ENCODE measurements at regions not wholly inside any gene's neighbourhood (a gene's known extent, or its start where the extent isn't known, plus 50 kb on each side); places are given as distances from the start of the nearest gene placed in this dataset.
A peak's percentile ranks its signal among the peaks of the same experiment; 100 is the strongest.

GRCh38 chr14:94960285-94961001 is 190.5 kb upstream of the GSC start:
- DNase-seq = no peak

- no peak for DNase-seq
Measured at GRCh38 chr14:94953541-94954260, 183.8 kb upstream of the GSC start.

GRCh38 chr14:94952097-94952496 is 182.2 kb upstream of the GSC start:
- no peak for DNase-seq

GRCh38 chr14:94946244-94946643 is 176.3 kb upstream of the GSC start:
- DNase-seq = no peak

GRCh38 chr14:94945615-94946014 is 175.7 kb upstream of the GSC start:
- no peak for DNase-seq

GRCh38 chr14:94944636-94945258 is 174.8 kb upstream of the GSC start:
- no peak for DNase-seq

GRCh38 chr14:94942601-94943000 is 172.7 kb upstream of the GSC start:
- no peak for DNase-seq

GRCh38 chr14:94941311-94941710 is 171.4 kb upstream of the GSC start:
- DNase-seq = no peak

GRCh38 chr14:94940263-94940993 is 170.5 kb upstream of the GSC start:
- no peak for DNase-seq

- no peak for DNase-seq
Measured at GRCh38 chr14:94938016-94938415, 168.1 kb upstream of the GSC start.

- DNase-seq = peak in 42 of 56 donors; percentile 9 to 68 (median 42)
Measured at GRCh38 chr14:94936901-94937685, 167.2 kb upstream of the GSC start.

- peak in 54 of 56 donors; percentile 6 to 89 (median 56) for DNase-seq
Measured at GRCh38 chr14:94936401-94936892, 166.5 kb upstream of the GSC start.

- DNase-seq = no peak
Measured at GRCh38 chr14:94935706-94936300, 165.9 kb upstream of the GSC start.

GRCh38 chr14:94934276-94934810 is 164.4 kb upstream of the GSC start:
- DNase-seq = no peak

GRCh38 chr14:94933486-94933885 is 163.6 kb upstream of the GSC start:
- DNase-seq = no peak

GRCh38 chr14:94932589-94932988 is 162.7 kb upstream of the GSC start:
- DNase-seq = no peak

- no peak for DNase-seq
Measured at GRCh38 chr14:94930690-94931089, 160.8 kb upstream of the GSC start.

GRCh38 chr14:94929354-94929753 is 159.4 kb upstream of the GSC start:
- no peak for DNase-seq

- DNase-seq = no peak
Measured at GRCh38 chr14:94926176-94926575, 156.3 kb upstream of the GSC start.

Data from nucleus accumbens (tissue), 56 donors.